ENCODE measurements at regions not wholly inside any gene's neighbourhood (a gene's known extent, or its start where the extent isn't known, plus 50 kb on each side); places are given as distances from the start of the nearest gene placed in this dataset.

GRCh38 chr3:66816090-66816761 is 181.9 kb upstream of the KBTBD8 start:
- peak; percentile 39 for TF ChIP-seq CTCF (IDR thresholded peaks at IDR 0.05; ENCODE audit: low read length)
- TF ChIP-seq EZH2 (optimal IDR thresholded peaks at IDR 0.05; ENCODE audit: low read depth, low read length): no peak
- TF ChIP-seq EZH2phosphoT487 (IDR thresholded peaks at IDR 0.05; ENCODE audit: low read length): no peak
